OCI-LY1 (cell line): ENCODE measurements at regions not wholly inside any gene's neighbourhood (a gene's known extent, or its start where the extent isn't known, plus 50 kb on each side); places are given as distances from the start of the nearest gene placed in this dataset.

Source experiments
- EZH2 ChIP-seq: fragments of 200-600 bp; sonication (generic), shearing (Covaris generic); IDR thresholded peaks from 2 replicates; pipeline ENCODE4 v1.8.0; 2017; ENCODE audit warnings: borderline replicate concordance, mixed run types, mild to moderate bottlenecking, antibody characterized with exemption, low read length, moderate library complexity, mixed read lengths
- TF ChIP-seq, protein P1 (sequence below): fragments of 200-600 bp; sonication (generic), shearing (Covaris generic); IDR thresholded peaks from 2 replicates; pipeline ENCODE4 v1.5.1; 2017; ENCODE audit warnings: mild to moderate bottlenecking, antibody characterized with exemption, low read length, moderate library complexity, mixed read lengths

DNA sequence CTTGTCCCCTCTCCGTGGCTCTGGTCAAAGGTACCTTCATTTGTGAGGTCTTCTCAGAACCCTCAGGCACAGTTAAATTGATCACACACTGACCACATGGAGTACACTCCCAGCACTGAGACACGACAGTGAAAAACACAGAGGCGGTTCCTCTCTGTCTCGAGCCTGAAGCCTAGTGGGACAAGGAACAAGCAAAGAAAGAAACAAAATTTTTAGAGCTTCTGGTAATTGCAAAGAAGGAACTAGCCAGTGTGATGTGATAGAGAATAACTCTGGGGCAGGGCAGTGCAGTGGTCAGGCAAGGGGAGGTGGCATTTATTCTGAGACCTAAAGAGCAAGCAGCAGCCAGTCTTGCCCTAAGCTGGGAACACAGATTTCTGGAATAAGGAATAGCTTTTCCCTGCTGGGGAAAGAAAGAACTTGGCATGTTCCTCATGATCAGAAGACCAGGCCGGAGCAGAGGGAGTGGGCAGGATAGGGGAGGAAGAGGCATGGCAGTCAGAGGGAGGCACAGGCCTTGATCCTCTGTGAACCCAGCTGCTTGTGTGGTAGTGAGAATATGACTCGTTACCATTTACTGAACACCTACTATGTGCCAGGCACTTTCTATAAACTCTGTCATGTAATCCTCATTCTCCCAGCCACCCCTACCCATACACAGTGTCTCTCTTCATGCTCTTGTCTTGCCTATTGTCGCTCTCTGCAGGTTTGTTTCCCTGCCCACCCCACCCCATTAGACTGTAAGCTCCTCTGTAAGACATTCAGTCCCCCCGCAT is 262.3 kb upstream of the HES1 start:
- TF ChIP-seq, protein P1, sequence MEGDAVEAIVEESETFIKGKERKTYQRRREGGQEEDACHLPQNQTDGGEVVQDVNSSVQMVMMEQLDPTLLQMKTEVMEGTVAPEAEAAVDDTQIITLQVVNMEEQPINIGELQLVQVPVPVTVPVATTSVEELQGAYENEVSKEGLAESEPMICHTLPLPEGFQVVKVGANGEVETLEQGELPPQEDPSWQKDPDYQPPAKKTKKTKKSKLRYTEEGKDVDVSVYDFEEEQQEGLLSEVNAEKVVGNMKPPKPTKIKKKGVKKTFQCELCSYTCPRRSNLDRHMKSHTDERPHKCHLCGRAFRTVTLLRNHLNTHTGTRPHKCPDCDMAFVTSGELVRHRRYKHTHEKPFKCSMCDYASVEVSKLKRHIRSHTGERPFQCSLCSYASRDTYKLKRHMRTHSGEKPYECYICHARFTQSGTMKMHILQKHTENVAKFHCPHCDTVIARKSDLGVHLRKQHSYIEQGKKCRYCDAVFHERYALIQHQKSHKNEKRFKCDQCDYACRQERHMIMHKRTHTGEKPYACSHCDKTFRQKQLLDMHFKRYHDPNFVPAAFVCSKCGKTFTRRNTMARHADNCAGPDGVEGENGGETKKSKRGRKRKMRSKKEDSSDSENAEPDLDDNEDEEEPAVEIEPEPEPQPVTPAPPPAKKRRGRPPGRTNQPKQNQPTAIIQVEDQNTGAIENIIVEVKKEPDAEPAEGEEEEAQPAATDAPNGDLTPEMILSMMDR, result no peak
- no peak for TF ChIP-seq EZH2
